ENCODE measurements at regions not wholly inside any gene's neighbourhood (a gene's known extent, or its start where the extent isn't known, plus 50 kb on each side); places are given as distances from the start of the nearest gene placed in this dataset.

DNA sequence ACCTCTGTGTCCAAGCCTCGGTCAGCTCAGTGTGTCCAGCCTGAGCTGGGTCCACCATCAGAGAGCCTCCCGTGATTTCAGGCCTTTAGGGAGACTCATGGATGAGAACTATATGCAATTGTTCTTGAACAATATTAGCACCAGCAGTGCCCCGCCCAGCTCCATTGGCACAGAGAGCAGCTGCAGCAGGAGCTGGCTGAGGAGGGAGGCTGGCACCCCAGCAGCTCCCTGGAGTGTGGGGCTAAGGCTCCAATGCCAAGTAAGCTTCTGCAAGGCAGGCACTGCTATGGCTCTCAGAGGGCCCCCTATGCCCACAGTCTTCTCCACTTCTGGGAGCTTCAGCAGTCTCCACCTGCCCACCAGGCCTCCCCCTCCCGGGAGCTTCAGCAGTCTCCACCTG, 593.3 kb downstream of the MATN1 start:
- TF ChIP-seq CTCF (IDR thresholded peaks at IDR 0.05 in 2 of 3, conservative IDR thresholded peaks at IDR 0.05 in 1 of 3; ENCODE audit: borderline replicate concordance in 1 of 3, insufficient read depth in 1 of 3, low read depth in 2 of 3, low read length in 2 of 3) (no peak), ZFX (IDR thresholded peaks at IDR 0.05) (no peak), MAX (IDR thresholded peaks at IDR 0.05) (no peak), TCF7L2 (IDR thresholded peaks at IDR 0.05; ENCODE audit: borderline replicate concordance, extremely low read depth, insufficient read depth, insufficient read length) (no peak), POLR2A (IDR thresholded peaks at IDR 0.05; ENCODE audit: borderline replicate concordance, extremely low read depth, insufficient read depth, insufficient read length) (no peak), EZH2 (IDR thresholded peaks at IDR 0.05) (no peak), SRF (IDR thresholded peaks at IDR 0.05; ENCODE audit: low read depth) (no peak), EGR1 (IDR thresholded peaks at IDR 0.05; ENCODE audit: low read depth) (no peak), CEBPB (IDR thresholded peaks at IDR 0.05; ENCODE audit: low read depth) (no peak), JUND (IDR thresholded peaks at IDR 0.05) (no peak), REST (IDR thresholded peaks at IDR 0.05; ENCODE audit: low read depth) (no peak), FOSL1 (IDR thresholded peaks at IDR 0.05; ENCODE audit: low read depth) (no peak)

Measured in HCT116 (cell line).